H9 (cell line): ENCODE measurements at regions not wholly inside any gene's neighbourhood (a gene's known extent, or its start where the extent isn't known, plus 50 kb on each side); places are given as distances from the start of the nearest gene placed in this dataset.

ENCODE experiments used
- DNase-seq: peaks from one replicate; pipeline ENCODE4 v3.0.0-alpha.2; 2017
- H2AFZ ChIP-seq: one replicate; pipeline ENCODE4 v1.6.1; 2013; ENCODE audit warnings: mild to moderate bottlenecking, low read length, control low read depth, moderate library complexity
- H2AK5ac ChIP-seq: 2 replicates; pipeline ENCODE4 v1.6.1; 2013; ENCODE audit warnings: low read length, control low read depth, mixed read lengths; ENCODE audit not compliant: insufficient read length
- H2BK120ac ChIP-seq: one replicate; pipeline ENCODE4 v1.6.1; 2013; ENCODE audit warnings: low read depth, mild to moderate bottlenecking, low read length, control low read depth, inconsistent platforms; ENCODE audit not compliant: poor library complexity, severe bottlenecking
- H2BK12ac ChIP-seq: 2 replicates; pipeline ENCODE4 v1.6.1; 2013; ENCODE audit warnings: low read length, control low read depth, mixed read lengths, low read depth; ENCODE audit not compliant: insufficient read length
- H2BK15ac ChIP-seq: 2 replicates; pipeline ENCODE4 v1.6.1; 2013; ENCODE audit warnings: low read depth, low read length, control low read depth
- H2BK20ac ChIP-seq: one replicate; pipeline ENCODE4 v1.6.1; 2013; ENCODE audit warnings: low read depth, mild to moderate bottlenecking, low read length, control low read depth, inconsistent platforms; ENCODE audit not compliant: poor library complexity, severe bottlenecking
- H2BK5ac ChIP-seq: 2 replicates; pipeline ENCODE4 v1.6.1; 2013; ENCODE audit warnings: low read length, control low read depth, mixed read lengths; ENCODE audit not compliant: insufficient read length
- H3K14ac ChIP-seq: 2 replicates; pipeline ENCODE4 v1.6.1; 2013; ENCODE audit warnings: low read length, control low read depth; ENCODE audit not compliant: insufficient read depth
- H3K18ac ChIP-seq: 2 replicates; pipeline ENCODE4 v1.6.1; 2013; ENCODE audit warnings: low read depth, mild to moderate bottlenecking, mixed read lengths, low read length, control low read depth; ENCODE audit not compliant: insufficient read length
- H3K23ac ChIP-seq: 2 replicates; pipeline ENCODE4 v1.6.1; 2013; ENCODE audit warnings: low read length, control low read depth, mixed read lengths, low read depth; ENCODE audit not compliant: insufficient read length
- H3K23me2 ChIP-seq: 2 replicates; pipeline ENCODE4 v1.6.1; 2013; ENCODE audit warnings: low read depth, mild to moderate bottlenecking, mixed read lengths, low read length, control low read depth; ENCODE audit not compliant: insufficient read length, poor library complexity, severe bottlenecking
- H3K27ac ChIP-seq: 2 replicates; pipeline ENCODE4 v1.5.1; 2013; ENCODE audit warnings: low read length, control low read depth, mixed read lengths, low read depth; ENCODE audit not compliant: insufficient read length
- H3K27me3 ChIP-seq: 2 replicates; pipeline ENCODE4 v1.6.1; 2013; ENCODE audit warnings: low read length, control low read depth, inconsistent platforms; ENCODE audit not compliant: insufficient read depth
- H3K4ac ChIP-seq: 2 replicates; pipeline ENCODE4 v1.6.1; 2013; ENCODE audit warnings: low read depth, mild to moderate bottlenecking, control low read depth, inconsistent platforms, low read length, moderate library complexity
- H3K4me1 ChIP-seq: 2 replicates; pipeline ENCODE4 v1.6.1; 2013; ENCODE audit warnings: low read length, control low read depth, inconsistent platforms; ENCODE audit not compliant: insufficient read depth
- H3K4me2 ChIP-seq: 2 replicates; pipeline ENCODE4 v1.6.1; 2013; ENCODE audit warnings: low read length, control low read depth, mixed read lengths; ENCODE audit not compliant: insufficient read length, insufficient read depth
- H3K56ac ChIP-seq: 2 replicates; pipeline ENCODE4 v1.6.1; 2013; ENCODE audit warnings: low read depth, mild to moderate bottlenecking, mixed read lengths, low read length, control low read depth; ENCODE audit not compliant: insufficient read length
- H3K79me1 ChIP-seq: 2 replicates; pipeline ENCODE4 v1.6.1; 2013; ENCODE audit warnings: low read depth, mild to moderate bottlenecking, moderate library complexity, low read length, control low read depth, inconsistent platforms; ENCODE audit not compliant: insufficient read depth, poor library complexity, severe bottlenecking
- H3K79me2 ChIP-seq: 2 replicates; pipeline ENCODE4 v1.6.1; 2013; ENCODE audit warnings: low read length, control low read depth, inconsistent platforms; ENCODE audit not compliant: insufficient read depth
- H3K9ac ChIP-seq: 2 replicates; pipeline ENCODE4 v1.6.1; 2013; ENCODE audit warnings: low read length, control low read depth, mixed read lengths; ENCODE audit not compliant: insufficient read length; ENCODE audit errors: extremely low read depth
- H3K9me3 ChIP-seq: one replicate; pipeline ENCODE4 v1.6.1; 2013; ENCODE audit warnings: low read depth, low read length, inconsistent platforms; ENCODE audit not compliant: control insufficient read depth
- H3T11ph ChIP-seq: one replicate; pipeline ENCODE4 v1.6.1; 2013; ENCODE audit warnings: mild to moderate bottlenecking, low read length, control low read depth, inconsistent platforms
- H4K20me1 ChIP-seq: one replicate; pipeline ENCODE4 v1.6.1; 2013; ENCODE audit not compliant: control insufficient read depth, insufficient read length, insufficient read depth
- H4K5ac ChIP-seq: 2 replicates; pipeline ENCODE4 v1.6.1; 2013; ENCODE audit warnings: low read depth, mild to moderate bottlenecking, mixed read lengths, low read length, control low read depth; ENCODE audit not compliant: insufficient read length
- H4K8ac ChIP-seq: replicated peaks from 2 replicates; pipeline ENCODE4 v1.6.1; 2013; ENCODE audit warnings: low read length, control low read depth, mixed read lengths, low read depth; ENCODE audit not compliant: insufficient read length
- H4K91ac ChIP-seq: 2 replicates; pipeline ENCODE4 v1.6.1; 2013; ENCODE audit warnings: low read depth, mild to moderate bottlenecking, moderate library complexity, mixed read lengths, low read length, control low read depth; ENCODE audit not compliant: insufficient read length
- H3K27ac Mint-ChIP-seq, 3 experiments: 2 replicates in 2 of 3; 3 replicates in 1 of 3; pipeline ENCODE4 v1.8.0; 2020 to 2021; ENCODE audit warnings: mixed read lengths in 3 of 3, mild to moderate bottlenecking in 1 of 3, moderate library complexity in 1 of 3
- H3K27me3 Mint-ChIP-seq: 2 replicates; pipeline ENCODE4 v1.8.0; 2021; ENCODE audit warnings: low read depth, mild to moderate bottlenecking, moderate library complexity, mixed read lengths
- H3K36me3 Mint-ChIP-seq, 3 experiments: 2 replicates in 2 of 3; 3 replicates in 1 of 3; pipeline ENCODE4 v1.8.0; 2020 to 2021; ENCODE audit warnings: low read depth in 3 of 3, mixed read lengths in 3 of 3; ENCODE audit not compliant: insufficient read depth in 1 of 3
- H3K4me1 Mint-ChIP-seq, 2 experiments: 2 replicates each; pipeline ENCODE4 v1.8.0; 2020; ENCODE audit warnings: mixed read lengths in 2 of 2
- H3K4me3 Mint-ChIP-seq, 2 experiments: 2 replicates in 1 of 2; 3 replicates in 1 of 2; pipeline ENCODE4 v1.8.0; 2020 to 2021; ENCODE audit warnings: mild to moderate bottlenecking in 2 of 2, mixed read lengths in 2 of 2, moderate library complexity in 1 of 2
- H3K9me3 Mint-ChIP-seq, 2 experiments: 2 replicates in 1 of 2; 3 replicates in 1 of 2; pipeline ENCODE4 v1.8.0; 2020; ENCODE audit warnings: mild to moderate bottlenecking in 2 of 2, mixed read lengths in 2 of 2, moderate library complexity in 1 of 2
- CTCF ChIP-seq: fragments of 200-600 bp; sonication (generic); conservative IDR thresholded peaks from 3 replicates; pipeline ENCODE4 v1.8.0; 2021; ENCODE audit warnings: antibody characterized with exemption, mild to moderate bottlenecking
- WGBS: extraction: QIAGEN DNeasy Blood & Tissue Kit; methylation state at CpG from one replicate; pipeline ENCODE4 v1.1.7; 2013; ENCODE audit warnings: missing lambda C conversion rate, low lambda C conversion rate, mixed read lengths; ENCODE audit not compliant: insufficient read length; ENCODE audit errors: extremely low coverage; 5-methylcytosine and 5-hydroxymethylcytosine counted together

GRCh38 chr4:121485190-121485804 is 104.5 kb upstream of the QRFPR start:
- no peak overlapping the region for H3T11ph ChIP-seq
- no peaks in the 10 kb centered on the region for H3K4me1 Mint-ChIP-seq
- H3K27me3 Mint-ChIP-seq = no peaks in the 10 kb centered on the region
- H3K27ac ChIP-seq = no peak overlapping the region
- no peak overlapping the region for H3K9ac ChIP-seq
- no peak overlapping the region for H3K4me2 ChIP-seq
- H2AK5ac ChIP-seq = no peak overlapping the region
- no peaks in the 10 kb centered on the region for H3K79me2 ChIP-seq
- no peaks in the 10 kb centered on the region for H3K9me3 ChIP-seq
- H3K56ac ChIP-seq = no peak overlapping the region
- no peak overlapping the region for H4K91ac ChIP-seq
- no peak overlapping the region for H4K5ac ChIP-seq
- no peak overlapping the region for H3K4ac ChIP-seq
- H3K4me3 Mint-ChIP-seq = no peak overlapping the region
- H3K27me3 ChIP-seq = no peaks in the 10 kb centered on the region
- no peak for TF ChIP-seq CTCF
- no peaks in the 10 kb centered on the region for H4K20me1 ChIP-seq
- no peak overlapping the region; the same call in 1 of the 2 replicates for H3K14ac ChIP-seq
- no CpG with 5 or more reads among the region's 4 CpGs for WGBS
- H2BK12ac ChIP-seq = no peak overlapping the region
- H3K9me3 Mint-ChIP-seq = no peaks in the 10 kb centered on the region
- no peaks in the 10 kb centered on the region for H3K23me2 ChIP-seq
- H3K36me3 Mint-ChIP-seq = no peaks in the 10 kb centered on the region
- no peaks in the 10 kb centered on the region for H3K4me1 ChIP-seq
- no peak overlapping the region for H2BK15ac ChIP-seq
- H2AFZ ChIP-seq = no peak overlapping the region
- no peak overlapping the region for H2BK5ac ChIP-seq
- H3K23ac ChIP-seq = no peak overlapping the region
- H3K79me1 ChIP-seq = no peaks in the 10 kb centered on the region
- H4K8ac ChIP-seq = no peak overlapping the region
- H3K18ac ChIP-seq = no peak overlapping the region
- no peak overlapping the region for H2BK20ac ChIP-seq
- DNase-seq = no peak
- no peak overlapping the region for H3K27ac Mint-ChIP-seq
- no peak overlapping the region for H2BK120ac ChIP-seq
